Germinal center (tissue), 1 donor: ENCODE measurements at regions not wholly inside any gene's neighbourhood (a gene's known extent, or its start where the extent isn't known, plus 50 kb on each side); places are given as distances from the start of the nearest gene placed in this dataset.
"Not testable (repeated sequence)": the region's sequence is repeated elsewhere in the genome, so short reads cannot be mapped to it uniquely, and the experiment has no call there.

ENCODE experiments used
- DNase-seq: peaks from one replicate; pipeline ENCODE4 v3.0.0; 2012; ENCODE audit warnings: mixed read lengths, low spot score

DNA sequence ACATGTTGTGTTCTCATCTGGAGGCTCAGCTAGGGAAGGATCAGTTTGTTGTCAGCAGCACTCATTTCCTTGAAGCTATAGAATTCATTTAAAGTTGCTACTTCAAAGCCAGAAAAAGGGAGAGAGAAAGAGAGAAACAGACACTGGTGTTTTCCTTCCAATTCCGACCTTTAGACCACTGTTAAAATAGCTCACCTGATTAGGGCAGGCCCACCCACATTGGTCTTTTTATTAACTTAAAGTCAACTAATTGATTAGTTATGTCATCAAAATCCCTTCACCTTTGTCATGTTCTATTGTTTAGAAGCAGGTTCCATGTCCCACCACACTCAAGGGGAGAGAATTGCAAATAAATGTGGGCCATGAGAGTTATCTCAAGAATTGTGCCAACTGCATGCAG is 560.2 kb downstream of the PCDH17 start:
- no peak for DNase-seq

- no peak for DNase-seq
These were observed 570.6 kb downstream of the PCDH17 start for GRCh38 chr13:58202099-58202498.

GRCh38 chr13:58207501-58207900 is 576.0 kb downstream of the PCDH17 start:
- DNase-seq: no peak

- no peak for DNase-seq
These were observed 603.9 kb downstream of the PCDH17 start for GRCh38 chr13:58235454-58235853.

- no peak for DNase-seq
These were observed 607.6 kb downstream of the PCDH17 start for GRCh38 chr13:58238972-58239773.

GRCh38 chr13:58239774-58240268 is 608.3 kb downstream of the PCDH17 start:
- no peak for DNase-seq

DNA sequence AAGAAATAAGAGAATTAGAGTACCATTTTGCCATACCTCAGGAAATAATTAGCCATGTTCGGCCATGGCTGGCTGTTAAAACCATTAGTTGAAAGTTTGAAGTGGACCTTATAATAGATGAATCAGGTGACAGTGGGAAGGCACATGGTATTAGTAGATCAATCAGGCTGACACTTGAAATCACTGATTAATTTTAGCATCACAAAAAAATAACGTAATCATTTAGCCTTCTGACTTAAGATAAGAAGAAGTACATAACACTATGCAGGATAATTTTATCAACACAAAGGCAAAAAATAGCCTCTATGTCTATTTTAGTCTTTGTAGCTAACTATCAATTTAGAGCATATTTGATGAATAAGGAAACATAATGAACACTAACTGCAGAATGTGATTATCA is 615.5 kb downstream of the PCDH17 start:
- no peak for DNase-seq

- no peak for DNase-seq
These were observed 623.4 kb downstream of the PCDH17 start for GRCh38 chr13:58254943-58255342.

- DNase-seq: no peak
These were observed 634.7 kb downstream of the PCDH17 start for GRCh38 chr13:58266271-58266670.

- DNase-seq: no peak
These were observed 667.1 kb downstream of the PCDH17 start for GRCh38 chr13:58298556-58299135.

DNA sequence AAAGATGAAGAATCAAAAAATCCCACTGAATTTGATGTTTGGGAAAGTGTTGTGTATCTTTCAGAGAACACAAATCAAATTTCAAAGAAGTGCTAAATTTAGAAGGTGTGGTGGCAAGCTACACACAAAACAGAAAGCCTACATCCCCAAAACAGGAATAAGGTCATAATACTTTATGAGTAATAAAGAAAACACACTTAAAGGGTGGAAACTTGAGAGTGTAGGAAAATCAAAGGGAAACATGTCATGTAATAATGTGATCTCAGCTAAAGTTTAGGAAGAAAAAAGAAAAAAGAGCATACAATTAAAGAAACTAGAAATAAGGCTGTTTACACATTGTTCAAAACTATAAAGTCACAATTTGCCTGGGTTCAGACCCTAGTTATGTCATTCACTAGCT is 668.7 kb downstream of the PCDH17 start:
- no peak for DNase-seq

DNA sequence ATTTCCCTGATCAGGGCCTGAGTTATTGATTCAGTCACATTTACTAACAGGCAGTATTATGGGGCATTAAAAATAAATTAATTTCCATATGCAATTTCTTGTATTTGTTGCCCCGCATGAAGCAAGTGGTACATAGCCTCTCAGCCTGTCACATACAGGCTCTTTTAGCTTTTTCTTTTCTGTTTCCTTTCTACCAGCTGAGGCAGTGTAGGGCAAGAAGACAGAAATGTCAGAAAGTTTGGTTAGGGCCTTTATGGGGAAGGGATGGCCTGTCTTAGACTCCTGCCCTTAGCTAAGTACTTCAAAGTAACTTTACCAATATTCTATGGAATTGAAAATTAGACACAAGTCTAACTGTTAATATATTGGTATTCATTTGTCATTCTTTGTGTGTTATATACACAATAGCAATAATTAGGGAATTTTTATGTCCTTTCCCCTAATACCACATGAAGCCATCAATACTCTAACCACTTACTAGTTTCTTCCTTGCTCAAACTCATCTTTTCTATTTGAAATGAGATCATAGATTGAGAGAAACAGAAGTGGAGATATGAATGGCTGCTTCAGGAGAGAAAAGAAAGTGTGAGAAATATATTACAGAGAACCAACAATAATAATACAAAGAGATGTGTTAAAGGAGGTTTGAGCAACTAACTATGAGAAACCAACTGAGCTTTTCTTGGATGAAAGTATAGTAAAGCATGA is 669.6 kb downstream of the PCDH17 start:
- DNase-seq: no peak

GRCh38 chr13:58302349-58302748 is 670.8 kb downstream of the PCDH17 start:
- no peak for DNase-seq

GRCh38 chr13:58306062-58306461 is 674.5 kb downstream of the PCDH17 start:
- no peak for DNase-seq

DNA sequence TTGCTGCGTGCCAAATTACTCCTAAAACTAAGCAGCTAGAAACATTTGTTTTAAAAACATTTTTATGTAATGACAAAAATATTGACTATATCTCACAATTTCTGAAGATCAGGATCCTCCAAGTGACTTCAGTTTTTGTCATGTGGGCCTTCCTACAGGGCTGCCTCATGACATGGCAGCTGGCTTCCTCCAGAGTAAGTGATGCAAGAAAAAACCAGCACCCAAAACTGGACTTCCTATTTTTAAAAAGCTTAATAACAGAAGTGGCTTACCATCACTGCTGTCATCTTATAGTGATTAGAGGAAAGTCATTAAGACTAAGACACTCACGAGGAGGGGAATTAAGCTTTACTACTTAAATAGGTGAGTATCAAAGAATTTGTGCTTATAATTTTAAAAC is 681.7 kb downstream of the PCDH17 start:
- no peak for DNase-seq

- DNase-seq: no peak
These were observed 687.1 kb downstream of the PCDH17 start for GRCh38 chr13:58318495-58319167.

- DNase-seq: no peak
These were observed 692.6 kb downstream of the PCDH17 start for GRCh38 chr13:58324161-58324560.

DNA sequence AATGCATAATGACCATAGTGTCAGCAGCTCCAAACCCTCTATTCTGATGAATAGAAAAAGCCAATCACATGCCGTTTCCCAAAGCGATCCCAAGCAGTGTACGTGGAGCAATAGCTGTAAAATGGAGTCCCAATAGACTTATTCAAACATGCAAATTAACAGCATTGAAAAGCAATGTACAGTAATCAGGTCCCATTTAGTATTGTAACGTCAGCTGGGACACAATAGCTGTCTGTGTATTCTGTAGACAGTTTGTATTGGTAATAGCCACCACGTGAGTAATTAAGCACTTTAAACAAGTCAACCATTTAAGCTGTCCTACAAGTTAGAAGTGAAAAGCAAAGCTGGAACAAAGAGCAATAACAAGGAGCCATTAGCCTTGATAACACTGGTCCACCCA is 698.2 kb downstream of the PCDH17 start:
- no peak for DNase-seq

DNA sequence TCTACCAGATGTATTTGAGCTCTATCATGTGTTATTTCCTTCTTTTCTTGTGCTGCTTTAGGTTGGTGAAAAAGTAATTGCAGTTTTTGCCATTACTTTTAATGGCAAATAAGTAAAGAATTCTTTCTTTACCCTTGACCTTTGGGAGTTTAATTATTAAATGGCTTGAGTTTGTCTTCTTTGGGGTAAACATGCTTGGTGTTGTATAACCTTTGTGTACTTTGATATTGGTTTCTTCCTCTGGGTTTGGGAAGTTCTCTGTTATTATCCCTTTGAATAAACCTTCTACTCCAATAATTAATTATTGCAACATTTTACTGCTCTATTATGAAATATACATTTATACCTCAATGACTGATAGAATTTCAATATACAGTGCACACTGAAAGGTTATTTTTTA is 709.4 kb downstream of the PCDH17 start:
- DNase-seq: no peak

DNA sequence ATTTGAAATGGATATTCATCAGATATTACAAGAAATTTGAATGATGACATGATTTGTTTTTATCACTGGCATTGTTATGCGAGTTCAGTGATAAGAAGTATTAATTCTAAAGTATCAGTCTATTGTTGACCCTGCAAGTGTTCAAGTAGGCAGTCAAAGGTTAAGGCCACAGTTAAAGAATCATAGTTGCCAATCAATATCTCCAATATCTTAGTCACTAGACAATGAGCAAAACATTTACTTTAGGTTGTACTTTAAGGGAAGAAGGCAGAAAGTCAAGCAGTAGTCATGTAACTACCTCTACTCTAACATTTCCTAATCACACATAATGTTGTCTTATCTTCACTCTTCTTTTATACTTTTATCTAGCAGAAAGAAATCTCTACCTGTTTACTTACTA is 709.8 kb downstream of the PCDH17 start:
- no peak for DNase-seq

GRCh38 chr13:58343076-58343475 is 711.5 kb downstream of the PCDH17 start:
- no peak for DNase-seq

DNA sequence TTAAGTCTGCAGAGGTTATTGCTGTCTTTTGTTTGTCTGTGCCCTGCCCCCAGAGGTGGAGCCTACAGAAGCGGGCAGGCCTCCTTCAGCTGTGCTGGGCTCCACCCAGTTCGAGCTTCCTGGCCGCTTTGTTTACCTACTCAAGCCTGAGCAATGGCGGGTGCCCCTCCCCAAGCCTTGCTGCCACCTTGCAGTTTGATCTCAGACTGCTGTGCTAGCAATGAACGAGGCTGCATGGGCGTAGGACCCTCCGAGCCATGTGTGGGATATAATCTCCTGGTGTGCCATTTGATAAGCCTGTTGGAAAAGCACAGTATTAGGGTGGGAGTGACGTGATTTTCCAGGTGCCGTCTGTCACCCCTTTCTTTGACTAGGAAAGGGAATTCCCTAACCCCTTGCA is 720.6 kb downstream of the PCDH17 start:
- not testable (repeated sequence) for DNase-seq

- DNase-seq: no peak
These were observed 738.4 kb downstream of the PCDH17 start for GRCh38 chr13:58369936-58370335.
